CD4-positive, alpha-beta memory T cell (primary cell): ENCODE measurements at regions not wholly inside any gene's neighbourhood (a gene's known extent, or its start where the extent isn't known, plus 50 kb on each side); places are given as distances from the start of the nearest gene placed in this dataset.

ENCODE experiments used
- CTCF ChIA-PET: fragments of 350-600 bp; sonication (Branson Sonifier 250); formaldehyde crosslinking; loops from one replicate; lab custom pipeline; 2021; ENCODE audit warnings: inconsistent platforms; ENCODE audit not compliant: partially characterized antibody; lab: Charles Lee
- POLR2A ChIA-PET: fragments of 350-600 bp; sonication (Branson Sonifier 250); formaldehyde crosslinking; loops from one replicate; lab custom pipeline; 2021; ENCODE audit not compliant: partially characterized antibody; lab: Charles Lee
- DNase-seq, 5 donors: peaks; one replicate each; pipeline versions ENCODE4 v3.0.0 to v3.0.0-alpha.2; 2020 to 2022; ENCODE audit warnings: mixed read lengths in 1 of 5
- H3K27ac ChIP-seq: one replicate; pipeline ENCODE4 v1.7.0; 2013; ENCODE audit warnings: low read depth, low read length
- H3K27me3 ChIP-seq: 2 replicates; pipeline ENCODE4 v1.7.0; 2013; ENCODE audit warnings: mild to moderate bottlenecking, low read length, moderate library complexity; ENCODE audit not compliant: insufficient read depth
- H3K36me3 ChIP-seq: 2 replicates; pipeline ENCODE4 v1.7.0; 2013; ENCODE audit warnings: mild to moderate bottlenecking, low read length, moderate library complexity; ENCODE audit not compliant: insufficient read depth
- H3K4me1 ChIP-seq: 2 replicates; pipeline ENCODE4 v1.7.0; 2013; ENCODE audit warnings: mild to moderate bottlenecking, low read length, moderate library complexity; ENCODE audit not compliant: insufficient read depth
- H3K4me3 ChIP-seq, 2 donors: one replicate each; pipeline ENCODE4 v1.7.0; 2013; ENCODE audit warnings: low read length in 2 of 2, mild to moderate bottlenecking in 1 of 2
- H3K9me3 ChIP-seq, 2 donors: one replicate each; pipeline ENCODE4 v1.7.0; 2013; ENCODE audit warnings: low read length in 2 of 2, control low read depth in 1 of 2; ENCODE audit not compliant: control insufficient read depth in 1 of 2
- H3K27ac Mint-ChIP-seq, 7 donors: one replicate each; pipeline ENCODE4 v1.8.0; 2020 to 2021; ENCODE audit warnings: mixed read lengths in 7 of 7, mild to moderate bottlenecking in 6 of 7, inconsistent platforms in 3 of 7, moderate library complexity in 3 of 7
- H3K27me3 Mint-ChIP-seq, 2 donors: one replicate each; pipeline ENCODE4 v1.8.0; 2020 to 2021; ENCODE audit warnings: mixed read lengths in 2 of 2
- H3K36me3 Mint-ChIP-seq, 2 donors: one replicate each; pipeline ENCODE4 v1.8.0; 2020 to 2021; ENCODE audit warnings: mixed read lengths in 2 of 2, inconsistent platforms in 1 of 2, mild to moderate bottlenecking in 1 of 2
- H3K4me1 Mint-ChIP-seq, 4 donors: one replicate each; pipeline ENCODE4 v1.8.0; 2020 to 2021; ENCODE audit warnings: mixed read lengths in 4 of 4, mild to moderate bottlenecking in 1 of 4
- H3K4me3 Mint-ChIP-seq, 8 donors: one replicate each; pipeline ENCODE4 v1.8.0; 2020 to 2021; ENCODE audit warnings: mixed read lengths in 8 of 8, mild to moderate bottlenecking in 7 of 8, moderate library complexity in 6 of 8, inconsistent platforms in 3 of 8
- H3K9me3 Mint-ChIP-seq, 8 donors: one replicate each; pipeline ENCODE4 v1.8.0; 2020 to 2021; ENCODE audit warnings: mixed read lengths in 8 of 8, mild to moderate bottlenecking in 5 of 8, inconsistent platforms in 3 of 8, moderate library complexity in 1 of 8
- intact Hi-C: fragments of 100-400 bp; cut with micrococcal nuclease; formaldehyde crosslinking; loops from one replicate; pipeline ENCODE4 v1.15.1; 2023

- H3K36me3 Mint-ChIP-seq: no peaks in the 10 kb centered on the region
- POLR2A ChIA-PET: no interaction called here
- no peak overlapping the region for H3K27ac Mint-ChIP-seq
- no peak overlapping the region for H3K4me3 Mint-ChIP-seq
- H3K4me1 Mint-ChIP-seq: no peaks in the 10 kb centered on the region
- Histone ChIP-seq H3K4me3 (no peak overlapping the region), H3K4me1 (no peaks in the 10 kb centered on the region), H3K27me3 (no peaks in the 10 kb centered on the region), H3K9me3 (no peaks in the 10 kb centered on the region), H3K27ac (no peak overlapping the region), H3K36me3 (no peaks in the 10 kb centered on the region)
- CTCF ChIA-PET: no interaction called here
- no peak for DNase-seq
- no peaks in the 10 kb centered on the region for H3K9me3 Mint-ChIP-seq
- H3K27me3 Mint-ChIP-seq: peaks cover 4 to 6% of the 10 kb centered on the region in 2 donors
- intact Hi-C loops: no loop called here
Observed at GRCh38 chr10:78351283-78351682, 317.6 kb downstream of the RPS24 start.

- no peak overlapping the region for H3K27ac Mint-ChIP-seq
- no peaks in the 10 kb centered on the region for H3K9me3 ChIP-seq
- intact Hi-C loops: no loop called here
Observed at GRCh38 chr10:78351809-78352208, 318.1 kb downstream of the RPS24 start.

GRCh38 chr10:78353636-78354035 lies 320.0 kb downstream of the RPS24 start:
- Histone ChIP-seq H3K4me3 (no peak overlapping the region), H3K9me3 (no peaks in the 10 kb centered on the region), H3K4me1 (no peaks in the 10 kb centered on the region), H3K27me3 (no peaks in the 10 kb centered on the region), H3K36me3 (no peaks in the 10 kb centered on the region), H3K27ac (no peak overlapping the region)
- POLR2A ChIA-PET: no interaction called here
- intact Hi-C loops: no loop called here
- Mint-ChIP-seq H3K4me3 (no peak overlapping the region), H3K9me3 (no peaks in the 10 kb centered on the region), H3K36me3 (no peaks in the 10 kb centered on the region), H3K27me3 (peaks cover 1 to 5% of the 10 kb centered on the region in 2 donors), H3K4me1 (no peaks in the 10 kb centered on the region), H3K27ac (no peak overlapping the region)
- no peak for DNase-seq
- CTCF ChIA-PET: no interaction called here

More at GRCh38 chr10:78351809-78352208, 318.1 kb downstream of the RPS24 start:
- DNase-seq: no peak
- no peak overlapping the region for H3K4me3 ChIP-seq
- no peaks in the 10 kb centered on the region for H3K36me3 ChIP-seq
- no peaks in the 10 kb centered on the region for H3K9me3 Mint-ChIP-seq
- no peak overlapping the region for H3K4me3 Mint-ChIP-seq
- H3K4me1 Mint-ChIP-seq: no peaks in the 10 kb centered on the region
- no peak overlapping the region for H3K27ac ChIP-seq
- ChIA-PET POLR2A (no interaction called here), CTCF (no interaction called here)
- peaks cover 4 to 6% of the 10 kb centered on the region in 2 donors for H3K27me3 Mint-ChIP-seq
- H3K27me3 ChIP-seq: no peaks in the 10 kb centered on the region
- H3K36me3 Mint-ChIP-seq: no peaks in the 10 kb centered on the region
- no peaks in the 10 kb centered on the region for H3K4me1 ChIP-seq

GRCh38 chr10:78354101-78354500 lies 320.4 kb downstream of the RPS24 start:
- H3K27ac ChIP-seq: no peak overlapping the region
- no peak overlapping the region for H3K27ac Mint-ChIP-seq
- H3K4me3 ChIP-seq: no peak overlapping the region
- no peaks in the 10 kb centered on the region for H3K36me3 Mint-ChIP-seq
- no peaks in the 10 kb centered on the region for H3K36me3 ChIP-seq
- H3K4me1 Mint-ChIP-seq: no peaks in the 10 kb centered on the region
- H3K4me1 ChIP-seq: no peaks in the 10 kb centered on the region
- DNase-seq: no peak
- no peaks in the 10 kb centered on the region for H3K27me3 ChIP-seq
- peaks cover 1 to 5% of the 10 kb centered on the region in 2 donors for H3K27me3 Mint-ChIP-seq
- ChIA-PET CTCF (no interaction called here), POLR2A (no interaction called here)
- H3K9me3 Mint-ChIP-seq: no peaks in the 10 kb centered on the region
- intact Hi-C loops: no loop called here
- no peak overlapping the region for H3K4me3 Mint-ChIP-seq
- no peaks in the 10 kb centered on the region for H3K9me3 ChIP-seq

GRCh38 chr10:78356291-78356900 lies 322.7 kb downstream of the RPS24 start:
- no peak overlapping the region for H3K4me3 ChIP-seq
- H3K4me1 Mint-ChIP-seq: no peaks in the 10 kb centered on the region
- no peaks in the 10 kb centered on the region for H3K36me3 ChIP-seq
- ChIA-PET CTCF (no interaction called here), POLR2A (no interaction called here)
- H3K27ac Mint-ChIP-seq: no peak overlapping the region
- no peaks in the 10 kb centered on the region for H3K9me3 ChIP-seq
- no peaks in the 10 kb centered on the region for H3K9me3 Mint-ChIP-seq
- no peak overlapping the region for H3K27ac ChIP-seq
- no peak overlapping the region for H3K4me3 Mint-ChIP-seq
- H3K27me3 Mint-ChIP-seq: peaks cover 1 to 2% of the 10 kb centered on the region in 2 donors
- intact Hi-C loops: no loop called here
- H3K36me3 Mint-ChIP-seq: no peaks in the 10 kb centered on the region
- no peaks in the 10 kb centered on the region for H3K27me3 ChIP-seq
- H3K4me1 ChIP-seq: no peaks in the 10 kb centered on the region
- DNase-seq: no peak

- H3K27me3 ChIP-seq: no peaks in the 10 kb centered on the region
- H3K4me3 ChIP-seq: no peak overlapping the region
- no peaks in the 10 kb centered on the region for H3K9me3 ChIP-seq
- H3K4me1 ChIP-seq: no peaks in the 10 kb centered on the region
- no peaks in the 10 kb centered on the region for H3K9me3 Mint-ChIP-seq
- peaks cover 1 to 3% of the 10 kb centered on the region in 2 donors for H3K27me3 Mint-ChIP-seq
- no peaks in the 10 kb centered on the region for H3K36me3 Mint-ChIP-seq
- no peak for DNase-seq
- intact Hi-C loops: no loop called here
- POLR2A ChIA-PET: no interaction called here
- CTCF ChIA-PET: interaction anchor here (1.6 kb wide), 1 partner anchor 310 kb away, joined by 3 read pairs; no protein-coding TSS in a partner anchor
- no peak overlapping the region for H3K27ac ChIP-seq
- H3K36me3 ChIP-seq: no peaks in the 10 kb centered on the region
- H3K27ac Mint-ChIP-seq: no peak overlapping the region
- H3K4me1 Mint-ChIP-seq: peaks cover 0 to 10% (median 2%) of the 10 kb centered on the region in 4 donors
- H3K4me3 Mint-ChIP-seq: no peak overlapping the region
Observed at GRCh38 chr10:78357141-78358063, 323.7 kb downstream of the RPS24 start.

GRCh38 chr10:78358351-78358750 lies 324.7 kb downstream of the RPS24 start:
- Mint-ChIP-seq H3K9me3 (no peaks in the 10 kb centered on the region), H3K27ac (no peak overlapping the region), H3K36me3 (no peaks in the 10 kb centered on the region), H3K4me3 (peak overlapping the region in 1 of 8 donors; percentile 49), H3K27me3 (peaks cover 0 to 3% of the 10 kb centered on the region in 2 donors), H3K4me1 (peaks cover 0 to 16% (median 4%) of the 10 kb centered on the region in 4 donors)
- no peak overlapping the region for H3K27ac ChIP-seq
- no peak overlapping the region for H3K4me3 ChIP-seq
- H3K9me3 ChIP-seq: no peaks in the 10 kb centered on the region
- no peaks in the 10 kb centered on the region for H3K4me1 ChIP-seq
- no peaks in the 10 kb centered on the region for H3K27me3 ChIP-seq
- no peak for DNase-seq
- H3K36me3 ChIP-seq: no peaks in the 10 kb centered on the region
- POLR2A ChIA-PET: no interaction called here
- CTCF ChIA-PET: interaction anchor here (1.6 kb wide), 1 partner anchor 311 kb away, joined by 3 read pairs; no protein-coding TSS in a partner anchor
- intact Hi-C loops: no loop called here
